ENCODE measurements at regions not wholly inside any gene's neighbourhood (a gene's known extent, or its start where the extent isn't known, plus 50 kb on each side); places are given as distances from the start of the nearest gene placed in this dataset.

- no peak for DNase-seq (ENCODE audit: extremely low read depth, insufficient read length)
- H3K27me3 ChIP-seq (replicated peaks; ENCODE audit: control insufficient read depth, insufficient read depth, low read length): peaks cover 3% of the 10 kb centered on the region
- H3K36me3 ChIP-seq (ENCODE audit: control insufficient read depth, insufficient read depth, low read length): no peaks in the 10 kb centered on the region
- TF ChIP-seq, protein P1, sequence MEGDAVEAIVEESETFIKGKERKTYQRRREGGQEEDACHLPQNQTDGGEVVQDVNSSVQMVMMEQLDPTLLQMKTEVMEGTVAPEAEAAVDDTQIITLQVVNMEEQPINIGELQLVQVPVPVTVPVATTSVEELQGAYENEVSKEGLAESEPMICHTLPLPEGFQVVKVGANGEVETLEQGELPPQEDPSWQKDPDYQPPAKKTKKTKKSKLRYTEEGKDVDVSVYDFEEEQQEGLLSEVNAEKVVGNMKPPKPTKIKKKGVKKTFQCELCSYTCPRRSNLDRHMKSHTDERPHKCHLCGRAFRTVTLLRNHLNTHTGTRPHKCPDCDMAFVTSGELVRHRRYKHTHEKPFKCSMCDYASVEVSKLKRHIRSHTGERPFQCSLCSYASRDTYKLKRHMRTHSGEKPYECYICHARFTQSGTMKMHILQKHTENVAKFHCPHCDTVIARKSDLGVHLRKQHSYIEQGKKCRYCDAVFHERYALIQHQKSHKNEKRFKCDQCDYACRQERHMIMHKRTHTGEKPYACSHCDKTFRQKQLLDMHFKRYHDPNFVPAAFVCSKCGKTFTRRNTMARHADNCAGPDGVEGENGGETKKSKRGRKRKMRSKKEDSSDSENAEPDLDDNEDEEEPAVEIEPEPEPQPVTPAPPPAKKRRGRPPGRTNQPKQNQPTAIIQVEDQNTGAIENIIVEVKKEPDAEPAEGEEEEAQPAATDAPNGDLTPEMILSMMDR (IDR thresholded peaks at IDR 0.05; ENCODE audit: insufficient read depth, low read length, poor library complexity, severe bottlenecking): no peak
- no peak overlapping the region for H3K4me3 ChIP-seq (replicated peaks; ENCODE audit: low read depth, low read length)
Measured at GRCh38 chr1:232279909-232280400, 350.0 kb downstream of the SIPA1L2 start.

GRCh38 chr1:232278925-232279324, 351.0 kb downstream of the SIPA1L2 start:
- peaks cover 3% of the 10 kb centered on the region for H3K27me3 ChIP-seq (replicated peaks; ENCODE audit: control insufficient read depth, insufficient read depth, low read length)
- no peak for DNase-seq (ENCODE audit: extremely low read depth, insufficient read length)
- no peaks in the 10 kb centered on the region for H3K36me3 ChIP-seq (ENCODE audit: control insufficient read depth, insufficient read depth, low read length)
- no peak overlapping the region for H3K4me3 ChIP-seq (replicated peaks; ENCODE audit: low read depth, low read length)
- TF ChIP-seq, protein P1 (IDR thresholded peaks at IDR 0.05; ENCODE audit: insufficient read depth, low read length, poor library complexity, severe bottlenecking): no peak

- Histone ChIP-seq H3K27me3 (replicated peaks; ENCODE audit: control insufficient read depth, insufficient read depth, low read length) (peaks cover 3% of the 10 kb centered on the region), H3K4me3 (replicated peaks; ENCODE audit: low read depth, low read length) (no peak overlapping the region), H3K36me3 (ENCODE audit: control insufficient read depth, insufficient read depth, low read length) (no peaks in the 10 kb centered on the region)
- DNase-seq (ENCODE audit: extremely low read depth, insufficient read length): no peak
- TF ChIP-seq, protein P1 (IDR thresholded peaks at IDR 0.05; ENCODE audit: insufficient read depth, low read length, poor library complexity, severe bottlenecking): no peak
Measured at GRCh38 chr1:232276651-232277050, 353.3 kb downstream of the SIPA1L2 start.

- TF ChIP-seq, protein P1 (IDR thresholded peaks at IDR 0.05; ENCODE audit: insufficient read depth, low read length, poor library complexity, severe bottlenecking): no peak
- Histone ChIP-seq H3K4me3 (replicated peaks; ENCODE audit: low read depth, low read length) (no peak overlapping the region), H3K36me3 (ENCODE audit: control insufficient read depth, insufficient read depth, low read length) (no peaks in the 10 kb centered on the region), H3K27me3 (replicated peaks; ENCODE audit: control insufficient read depth, insufficient read depth, low read length) (peaks cover 3% of the 10 kb centered on the region)
- no peak for DNase-seq (ENCODE audit: extremely low read depth, insufficient read length)
Measured at GRCh38 chr1:232274999-232275710, 354.8 kb downstream of the SIPA1L2 start.

- Histone ChIP-seq H3K4me3 (replicated peaks; ENCODE audit: low read depth, low read length) (no peak overlapping the region), H3K27me3 (replicated peaks; ENCODE audit: control insufficient read depth, insufficient read depth, low read length) (peaks cover 3% of the 10 kb centered on the region), H3K36me3 (ENCODE audit: control insufficient read depth, insufficient read depth, low read length) (no peaks in the 10 kb centered on the region)
- DNase-seq (ENCODE audit: extremely low read depth, insufficient read length): no peak
- TF ChIP-seq, protein P1 (IDR thresholded peaks at IDR 0.05; ENCODE audit: insufficient read depth, low read length, poor library complexity, severe bottlenecking): no peak
Measured at GRCh38 chr1:232274236-232274855, 355.6 kb downstream of the SIPA1L2 start.

Measured in GM06990 (cell line).